GM10266 (cell line): ENCODE measurements at regions not wholly inside any gene's neighbourhood (a gene's known extent, or its start where the extent isn't known, plus 50 kb on each side); places are given as distances from the start of the nearest gene placed in this dataset.

Source experiments
- DNase-seq: peaks from one replicate; pipeline ENCODE4 v3.0.0; 2012; ENCODE audit errors: extremely low spot score
- CTCF ChIP-seq: IDR thresholded peaks from 2 replicates; pipeline ENCODE4 v1.5.1; 2012; ENCODE audit warnings: mild to moderate bottlenecking, low read depth; ENCODE audit not compliant: control insufficient read depth, insufficient read depth; ENCODE audit errors: missing control alignments

GRCh38 chr1:228980232-228980937 lies 245.1 kb downstream of the RHOU start:
- TF ChIP-seq CTCF = no peak
- no peak for DNase-seq

GRCh38 chr1:228982637-228983036 lies 247.4 kb downstream of the RHOU start:
- TF ChIP-seq CTCF = no peak
- DNase-seq = no peak

GRCh38 chr1:228983231-228983660 lies 248.0 kb downstream of the RHOU start:
- TF ChIP-seq CTCF = no peak

GRCh38 chr1:228983661-228984060 lies 248.4 kb downstream of the RHOU start:
- no peak for DNase-seq
- no peak for TF ChIP-seq CTCF

More at GRCh38 chr1:228983231-228983660, 248.0 kb downstream of the RHOU start:
- no peak for DNase-seq

GRCh38 chr1:228984107-228984506 lies 248.8 kb downstream of the RHOU start:
- TF ChIP-seq CTCF = no peak
- DNase-seq = no peak

GRCh38 chr1:228984646-228985631 lies 249.7 kb downstream of the RHOU start:
- no peak for TF ChIP-seq CTCF
- no peak for DNase-seq
